BE2C (cell line): ENCODE measurements at regions not wholly inside any gene's neighbourhood (a gene's known extent, or its start where the extent isn't known, plus 50 kb on each side); places are given as distances from the start of the nearest gene placed in this dataset.

Source experiments
- DNase-seq: peaks from one replicate; pipeline ENCODE4 v3.0.0-alpha.2; 2020
- H3K27me3 ChIP-seq: fragments of 250-450 bp; sonication (Bioruptor Pico); 2 replicates; pipeline ENCODE4 v1.5.1; 2020; ENCODE audit warnings: mild to moderate bottlenecking
- H3K36me3 ChIP-seq: fragments of 250-450 bp; sonication (Bioruptor Pico); 2 replicates; pipeline ENCODE4 v1.5.1; 2020; ENCODE audit warnings: mild to moderate bottlenecking
- H3K4me1 ChIP-seq: fragments of 250-450 bp; sonication (Bioruptor Pico); 2 replicates; pipeline ENCODE4 v1.5.1; 2020
- H3K4me3 ChIP-seq: 2 replicates; pipeline ENCODE4 v1.5.1; 2011; ENCODE audit warnings: low read depth, low read length
- H3K9me3 ChIP-seq: fragments of 250-450 bp; sonication (Bioruptor Pico); 2 replicates; pipeline ENCODE4 v1.5.1; 2020
- CTCF ChIP-seq: IDR thresholded peaks from 2 replicates; pipeline ENCODE4 v1.5.1; 2012; ENCODE audit warnings: mild to moderate bottlenecking, low read depth, low read length

GRCh38 chr7:86212976-86213375 is 430.7 kb upstream of the GRM3 start:
- H3K4me1 ChIP-seq, result no peaks in the 10 kb centered on the region
- no peak for TF ChIP-seq CTCF
- DNase-seq, result no peak
- H3K27me3 ChIP-seq, result no peaks in the 10 kb centered on the region
- H3K9me3 ChIP-seq, result no peaks in the 10 kb centered on the region
- no peak overlapping the region for H3K4me3 ChIP-seq
- H3K36me3 ChIP-seq, result no peaks in the 10 kb centered on the region

- DNase-seq, result no peak
- Histone ChIP-seq H3K27me3 (no peaks in the 10 kb centered on the region), H3K9me3 (no peaks in the 10 kb centered on the region), H3K4me1 (no peaks in the 10 kb centered on the region), H3K36me3 (no peaks in the 10 kb centered on the region), H3K4me3 (no peak overlapping the region)
- no peak for TF ChIP-seq CTCF
These were observed 434.7 kb upstream of the GRM3 start for GRCh38 chr7:86209036-86209435.

- Histone ChIP-seq H3K27me3 (no peaks in the 10 kb centered on the region), H3K36me3 (no peaks in the 10 kb centered on the region), H3K4me1 (no peaks in the 10 kb centered on the region), H3K4me3 (no peak overlapping the region), H3K9me3 (no peaks in the 10 kb centered on the region)
- TF ChIP-seq CTCF, result no peak
- DNase-seq, result no peak
These were observed 436.0 kb upstream of the GRM3 start for GRCh38 chr7:86207740-86208139.

GRCh38 chr7:86202833-86203232 is 440.9 kb upstream of the GRM3 start:
- no peak for DNase-seq
- no peaks in the 10 kb centered on the region for H3K4me1 ChIP-seq

GRCh38 chr7:86201767-86202166 is 441.9 kb upstream of the GRM3 start:
- Histone ChIP-seq H3K9me3 (no peaks in the 10 kb centered on the region), H3K36me3 (no peaks in the 10 kb centered on the region), H3K4me3 (no peak overlapping the region), H3K4me1 (no peaks in the 10 kb centered on the region), H3K27me3 (no peaks in the 10 kb centered on the region)
- DNase-seq, result no peak
- TF ChIP-seq CTCF, result no peak

More at GRCh38 chr7:86202833-86203232, 440.9 kb upstream of the GRM3 start:
- H3K9me3 ChIP-seq, result no peaks in the 10 kb centered on the region
- TF ChIP-seq CTCF, result no peak
- no peaks in the 10 kb centered on the region for H3K27me3 ChIP-seq
- no peak overlapping the region for H3K4me3 ChIP-seq
- H3K36me3 ChIP-seq, result no peaks in the 10 kb centered on the region

- H3K36me3 ChIP-seq, result no peaks in the 10 kb centered on the region
- no peaks in the 10 kb centered on the region for H3K27me3 ChIP-seq
- TF ChIP-seq CTCF, result no peak
- no peak for DNase-seq
- no peaks in the 10 kb centered on the region for H3K4me1 ChIP-seq
- H3K4me3 ChIP-seq, result no peak overlapping the region
- H3K9me3 ChIP-seq, result no peaks in the 10 kb centered on the region
These were observed 443.7 kb upstream of the GRM3 start for GRCh38 chr7:86199881-86200614.
